Myocyte (in vitro differentiated cells): ENCODE measurements at regions not wholly inside any gene's neighbourhood (a gene's known extent, or its start where the extent isn't known, plus 50 kb on each side); places are given as distances from the start of the nearest gene placed in this dataset.

ENCODE experiments used
- DNase-seq: peaks from one replicate; pipeline ENCODE4 v3.0.0-alpha.2; 2012; ENCODE audit warnings: low read depth

- peak; percentile 77 for DNase-seq
Observed at GRCh38 chr18:11323359-11323819, 174.0 kb upstream of the PIEZO2 start.

- DNase-seq = no peak
Observed at GRCh38 chr18:11322716-11323115, 173.3 kb upstream of the PIEZO2 start.

GRCh38 chr18:11322006-11322405, 172.6 kb upstream of the PIEZO2 start:
- DNase-seq = no peak

- peak; percentile 70 for DNase-seq
Observed at GRCh38 chr18:11320986-11321385, 171.6 kb upstream of the PIEZO2 start.

GRCh38 chr18:11316546-11316945, 167.2 kb upstream of the PIEZO2 start:
- no peak for DNase-seq

GRCh38 chr18:11310476-11311086, 161.2 kb upstream of the PIEZO2 start:
- DNase-seq = peak; percentile 72

GRCh38 chr18:11309172-11309571, 159.8 kb upstream of the PIEZO2 start:
- no peak for DNase-seq

GRCh38 chr18:11308499-11308898, 159.1 kb upstream of the PIEZO2 start:
- no peak for DNase-seq

GRCh38 chr18:11307716-11308115, 158.3 kb upstream of the PIEZO2 start:
- DNase-seq = no peak

- DNase-seq = no peak
Observed at GRCh38 chr18:11305507-11305906, 156.1 kb upstream of the PIEZO2 start.

- DNase-seq = no peak
Observed at GRCh38 chr18:11304928-11305327, 155.6 kb upstream of the PIEZO2 start.

- no peak for DNase-seq
Observed at GRCh38 chr18:11296946-11297345, 147.6 kb upstream of the PIEZO2 start.

GRCh38 chr18:11293794-11294193, 144.4 kb upstream of the PIEZO2 start:
- no peak for DNase-seq

GRCh38 chr18:11290786-11291185, 141.4 kb upstream of the PIEZO2 start:
- no peak for DNase-seq

GRCh38 chr18:11289248-11289647, 139.9 kb upstream of the PIEZO2 start:
- no peak for DNase-seq

GRCh38 chr18:11288401-11288800, 139.0 kb upstream of the PIEZO2 start:
- no peak for DNase-seq

- no peak for DNase-seq
Observed at GRCh38 chr18:11286431-11286830, 137.1 kb upstream of the PIEZO2 start.

- DNase-seq = no peak
Observed at GRCh38 chr18:11284811-11285210, 135.4 kb upstream of the PIEZO2 start.

GRCh38 chr18:11284349-11284748, 135.0 kb upstream of the PIEZO2 start:
- no peak for DNase-seq

- no peak for DNase-seq
Observed at GRCh38 chr18:11283479-11284161, 134.3 kb upstream of the PIEZO2 start.

- peak; percentile 52 for DNase-seq
Observed at GRCh38 chr18:11279461-11279860, 130.1 kb upstream of the PIEZO2 start.

- DNase-seq = no peak
Observed at GRCh38 chr18:11276678-11277077, 127.3 kb upstream of the PIEZO2 start.

- no peak for DNase-seq
Observed at GRCh38 chr18:11274144-11274794, 124.9 kb upstream of the PIEZO2 start.
